GM12878 (cell line): ENCODE measurements at regions not wholly inside any gene's neighbourhood (a gene's known extent, or its start where the extent isn't known, plus 50 kb on each side); places are given as distances from the start of the nearest gene placed in this dataset.

Experiments
- ATAC-seq: fragments of 200-7000 bp; cut with Tn5 transposase; 3 replicates; pipeline ENCODE4 v1.9.1; 2020; ENCODE audit warnings: mild to moderate bottlenecking, moderate library complexity
- BruUV-seq: library from RNA; stranded (reverse); fragments of 400-500 nt; replicated peaks from 2 replicates; lab custom pipeline; 2021; lab: Mats Ljungman, UMichigan
- CTCF ChIA-PET: fragments of 300-600 bp; sonication (Branson Sonifier 250); formaldehyde crosslinking; extraction: SDS; loops from one replicate; lab custom pipeline; 2021; ENCODE audit warnings: inconsistent platforms; lab: Yijun Ruan, JAX
- POLR2A ChIA-PET: fragments of 350-600 bp; formaldehyde crosslinking; extraction: SDS; loops from one replicate; lab custom pipeline; 2021; ENCODE audit warnings: inconsistent platforms; lab: Charles Lee
- RAD21 ChIA-PET: fragments of 300-600 bp; sonication (Branson Sonifier 250); formaldehyde crosslinking; loops from one replicate; lab custom pipeline; 2023; ENCODE audit warnings: antibody characterized with exemption; ENCODE audit not compliant: unreplicated experiment; lab: Charles Lee
- SMC1A ChIA-PET: fragments of 300-600 bp; sonication (Branson Sonifier 250); formaldehyde crosslinking; loops from one replicate; lab custom pipeline; 2023; ENCODE audit not compliant: unreplicated experiment, uncharacterized antibody; lab: Charles Lee
- DNase-seq: peaks from one replicate; pipeline ENCODE4 v3.0.0-alpha.2; 2011; ENCODE audit warnings: low read depth, low spot score
- FAIRE-seq: peaks from 3 replicates; lab custom pipeline; 2011; peaks lifted over from hg19 to GRCh38; lab: Jason Lieb, UNC
- H2AFZ ChIP-seq: 2 replicates; pipeline ENCODE4 v1.6.0; 2011; ENCODE audit warnings: low read depth, low read length, control low read depth; ENCODE audit not compliant: control insufficient read depth
- H3K27ac ChIP-seq: 2 replicates; pipeline ENCODE4 v1.5.1; 2011; ENCODE audit warnings: control low read depth; ENCODE audit not compliant: control insufficient read depth, insufficient read depth
- H3K27me3 ChIP-seq, 2 experiments: replicated peaks in 1 of 2; 2 replicates each; pipeline versions ENCODE4 v1.6.0 to v1.6.1; 2011; ENCODE audit warnings: low read length in 1 of 2; ENCODE audit not compliant: control insufficient read depth in 2 of 2, insufficient read depth in 2 of 2
- H3K36me3 ChIP-seq, 2 experiments: 2 replicates each; pipeline ENCODE4 v1.5.1; 2011; ENCODE audit warnings: low read length in 1 of 2; ENCODE audit not compliant: control insufficient read depth in 2 of 2, insufficient read depth in 2 of 2
- H3K4me1 ChIP-seq: 2 replicates; pipeline ENCODE4 v1.6.1; 2011; ENCODE audit warnings: mild to moderate bottlenecking, low read length, moderate library complexity, mixed read lengths; ENCODE audit not compliant: control insufficient read depth, insufficient read depth
- H3K4me2 ChIP-seq: 2 replicates; pipeline ENCODE4 v1.6.0; 2011; ENCODE audit warnings: control low read depth; ENCODE audit not compliant: control insufficient read depth, insufficient read depth
- H3K4me3 ChIP-seq: fragments of 200-600 bp; sonication (generic); 2 replicates; pipeline ENCODE4 v1.5.1; 2016
- H3K79me2 ChIP-seq: 2 replicates; pipeline ENCODE4 v1.6.0; 2011; ENCODE audit warnings: low read length; ENCODE audit not compliant: control insufficient read depth, insufficient read depth
- H3K9ac ChIP-seq: 2 replicates; pipeline ENCODE4 v1.8.0; 2011; ENCODE audit warnings: low read length, control low read depth, mixed read lengths; ENCODE audit not compliant: control insufficient read depth, insufficient read depth
- H3K9me3 ChIP-seq: replicated peaks from 3 replicates; pipeline ENCODE4 v1.5.1; 2011; ENCODE audit warnings: mild to moderate bottlenecking, low read length; ENCODE audit not compliant: control insufficient read depth, insufficient read depth
- H4K20me1 ChIP-seq: 2 replicates; pipeline ENCODE4 v1.6.0; 2011; ENCODE audit not compliant: control insufficient read depth, insufficient read depth
- BCL3 ChIP-seq: IDR thresholded peaks from 2 replicates; pipeline ENCODE4 v1.6.1; 2011; ENCODE audit warnings: borderline replicate concordance, low read depth, mild to moderate bottlenecking, moderate library complexity, low read length; ENCODE audit not compliant: insufficient read depth, poor library complexity, severe bottlenecking
- BCLAF1 ChIP-seq: fragments of 450-650 bp; IDR thresholded peaks from 2 replicates; pipeline ENCODE4 v1.6.1; 2017; ENCODE audit warnings: antibody characterized with exemption, mild to moderate bottlenecking, moderate library complexity
- BHLHE40 ChIP-seq, 2 experiments: fragments of 450-650 bp in 1 of 2; IDR thresholded peaks; 2 replicates each; pipeline ENCODE4 v1.6.1; 2011 to 2017; ENCODE audit warnings: low read depth in 2 of 2, borderline replicate concordance in 1 of 2, improper control_type of control experiment in 1 of 2, low read length in 1 of 2, mild to moderate bottlenecking in 1 of 2
- CBX3 ChIP-seq: fragments of 200-600 bp; sonication (generic); IDR thresholded peaks from 2 replicates; pipeline ENCODE4 v1.6.1; 2016; ENCODE audit warnings: low read depth, borderline replicate concordance
- CHD2 ChIP-seq: IDR thresholded peaks from 2 replicates; pipeline ENCODE4 v1.6.1; 2011; ENCODE audit warnings: low read depth, low read length, improper control_type of control experiment, borderline replicate concordance
- ESRRA ChIP-seq: IDR thresholded peaks from 2 replicates; pipeline ENCODE4 v1.6.1; 2012; ENCODE audit warnings: mild to moderate bottlenecking, low read length, improper control_type of control experiment
- HCFC1 ChIP-seq: fragments of 150-350 bp; IDR thresholded peaks from 2 replicates; pipeline ENCODE4 v1.6.1; 2014; ENCODE audit warnings: low read length
- MYB ChIP-seq: fragments of 150-350 bp; IDR thresholded peaks from 2 replicates; pipeline ENCODE4 v1.6.1; 2014; ENCODE audit warnings: mild to moderate bottlenecking, low read depth, low read length, borderline replicate concordance
- NFYA ChIP-seq: IDR thresholded peaks from 2 replicates; pipeline ENCODE4 v1.6.1; 2011; ENCODE audit warnings: low read depth, mild to moderate bottlenecking, low read length, improper control_type of control experiment, borderline replicate concordance
- PAX5 ChIP-seq: IDR thresholded peaks from 2 replicates; pipeline ENCODE4 v1.6.1; 2011; ENCODE audit warnings: low read depth, low read length, borderline replicate concordance
- TAF1 ChIP-seq: IDR thresholded peaks from 2 replicates; pipeline ENCODE4 v1.6.1; 2011; ENCODE audit warnings: mild to moderate bottlenecking, low read depth, low read length, borderline replicate concordance
- YBX1 ChIP-seq: fragments of 450-650 bp; IDR thresholded peaks from 2 replicates; pipeline ENCODE4 v1.6.1; 2016; ENCODE audit warnings: antibody characterized with exemption
- ZNF24 ChIP-seq: fragments of 450-650 bp; IDR thresholded peaks from 2 replicates; pipeline ENCODE4 v1.6.1; 2017; ENCODE audit warnings: antibody characterized with exemption, mild to moderate bottlenecking
- WGBS: methylation state at CpG from one replicate; pipeline ENCODE4 v1.1.6; 2016; ENCODE audit warnings: low lambda C conversion rate; ENCODE audit not compliant: insufficient replicate concordance, insufficient coverage; ENCODE audit errors: missing lambda C conversion rate; 5-methylcytosine and 5-hydroxymethylcytosine counted together
- in situ Hi-C: fragments of 300-500 bp; cut with MboI; formaldehyde crosslinking; loops from 9 replicates; pipeline ENCODE4 v1.14.3; 2018; ENCODE audit warnings: mixed read lengths
- intact Hi-C: fragments of 100-400 bp; cut with micrococcal nuclease; formaldehyde crosslinking; loops from one replicate; pipeline ENCODE4 v1.14.2; 2022; ENCODE audit not compliant: unreplicated experiment
- TF ChIP-seq, protein P1 (sequence below): IDR thresholded peaks from 2 replicates; pipeline ENCODE4 v1.6.1; 2011; ENCODE audit warnings: low read depth, mild to moderate bottlenecking, low read length, moderate library complexity, borderline replicate concordance; ENCODE audit errors: extremely low read depth
- TF ChIP-seq, protein P2 (sequence below): fragments of 450-650 bp; IDR thresholded peaks from 2 replicates; pipeline ENCODE4 v1.6.1; 2017; ENCODE audit warnings: mild to moderate bottlenecking

- TF ChIP-seq ESRRA: no peak
- TF ChIP-seq, protein P1, sequence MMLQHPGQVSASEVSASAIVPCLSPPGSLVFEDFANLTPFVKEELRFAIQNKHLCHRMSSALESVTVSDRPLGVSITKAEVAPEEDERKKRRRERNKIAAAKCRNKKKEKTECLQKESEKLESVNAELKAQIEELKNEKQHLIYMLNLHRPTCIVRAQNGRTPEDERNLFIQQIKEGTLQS: no peak
Measured at GRCh38 chr10:47060356-47060755, 149.1 kb downstream of the PTPN20 start (continued).

GRCh38 chr10:47060993-47061500 is 149.8 kb downstream of the PTPN20 start:
- 16% methylated on average over 8 of the region's 8 CpGs for WGBS
- intact Hi-C loops (no loop called here), in situ Hi-C loops (no loop called here)
- BruUV-seq: no TSS peak
- FAIRE-seq (no peak), DNase-seq (no peak), ATAC-seq (no peak)
- no peak overlapping the region for H3K27ac ChIP-seq
- CTCF ChIA-PET: interaction anchor here (1.4 kb wide), 1 partner anchor 251 kb away, joined by 5 read pairs; no protein-coding TSS in a partner anchor
- no peak overlapping the region for H3K4me3 ChIP-seq
- no peak overlapping the region for H3K9ac ChIP-seq
- TF ChIP-seq, protein P2, sequence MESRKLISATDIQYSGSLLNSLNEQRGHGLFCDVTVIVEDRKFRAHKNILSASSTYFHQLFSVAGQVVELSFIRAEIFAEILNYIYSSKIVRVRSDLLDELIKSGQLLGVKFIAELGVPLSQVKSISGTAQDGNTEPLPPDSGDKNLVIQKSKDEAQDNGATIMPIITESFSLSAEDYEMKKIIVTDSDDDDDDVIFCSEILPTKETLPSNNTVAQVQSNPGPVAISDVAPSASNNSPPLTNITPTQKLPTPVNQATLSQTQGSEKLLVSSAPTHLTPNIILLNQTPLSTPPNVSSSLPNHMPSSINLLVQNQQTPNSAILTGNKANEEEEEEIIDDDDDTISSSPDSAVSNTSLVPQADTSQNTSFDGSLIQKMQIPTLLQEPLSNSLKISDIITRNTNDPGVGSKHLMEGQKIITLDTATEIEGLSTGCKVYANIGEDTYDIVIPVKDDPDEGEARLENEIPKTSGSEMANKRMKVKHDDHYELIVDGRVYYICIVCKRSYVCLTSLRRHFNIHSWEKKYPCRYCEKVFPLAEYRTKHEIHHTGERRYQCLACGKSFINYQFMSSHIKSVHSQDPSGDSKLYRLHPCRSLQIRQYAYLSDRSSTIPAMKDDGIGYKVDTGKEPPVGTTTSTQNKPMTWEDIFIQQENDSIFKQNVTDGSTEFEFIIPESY: no peak
- TF ChIP-seq YBX1 (no peak), BCLAF1 (no peak), NFYA (no peak), CHD2 (no peak), CBX3 (no peak), PAX5 (no peak), MYB (no peak), TAF1 (no peak), BHLHE40 (IDR thresholded peaks at IDR 0.05; ENCODE audit: borderline replicate concordance in 1 of 2, low read depth in 2 of 2, low read length in 1 of 2) (no peak), HCFC1 (no peak), ZNF24 (no peak), BCL3 (no peak)
- SMC1A ChIA-PET: no interaction called here
- RAD21 ChIA-PET: no interaction called here
- no peak overlapping the region for H2AFZ ChIP-seq
- H3K4me2 ChIP-seq: no peak overlapping the region
- peaks cover 7 to 9% of the 10 kb centered on the region in 2 experiments; a peak in 3 of 4 replicates for H3K27me3 ChIP-seq
- H4K20me1 ChIP-seq: no peaks in the 10 kb centered on the region
- H3K79me2 ChIP-seq: no peaks in the 10 kb centered on the region
- H3K9me3 ChIP-seq: no peaks in the 10 kb centered on the region
- POLR2A ChIA-PET: no interaction called here
- H3K36me3 ChIP-seq: no peaks in the 10 kb centered on the region
- no peaks in the 10 kb centered on the region for H3K4me1 ChIP-seq
